SU-DHL-6 (cell line): ENCODE measurements at regions not wholly inside any gene's neighbourhood (a gene's known extent, or its start where the extent isn't known, plus 50 kb on each side); places are given as distances from the start of the nearest gene placed in this dataset.

ENCODE experiments used
- H2AFZ ChIP-seq: fragments of 200-600 bp; sonication (generic); 2 replicates; pipeline ENCODE4 v1.6.1; 2014; ENCODE audit warnings: low read depth, mild to moderate bottlenecking, moderate library complexity, mixed read lengths, antibody characterized with exemption, low read length; ENCODE audit not compliant: severe bottlenecking
- H3F3A ChIP-seq: fragments of 200-600 bp; shearing (Covaris generic); 2 replicates; pipeline ENCODE4 v1.6.0; 2016; ENCODE audit warnings: antibody characterized with exemption, mild to moderate bottlenecking; ENCODE audit not compliant: insufficient read depth
- H3K27ac ChIP-seq: fragments of 200-600 bp; sonication (generic); 2 replicates; pipeline ENCODE4 v1.5.1; 2016; ENCODE audit warnings: low read depth, mild to moderate bottlenecking, low read length, moderate library complexity, mixed read lengths
- H3K27me3 ChIP-seq: fragments of 200-600 bp; sonication (generic), shearing (Covaris generic); 2 replicates; pipeline ENCODE4 v1.6.0; 2014; ENCODE audit warnings: mild to moderate bottlenecking, low read length
- H3K36me3 ChIP-seq: fragments of 200-600 bp; sonication (generic); 2 replicates; pipeline ENCODE4 v1.6.1; 2014; ENCODE audit warnings: mild to moderate bottlenecking, low read length, mixed read lengths
- H3K4me2 ChIP-seq: fragments of 300-600, 200-600 bp; shearing (Covaris generic), sonication (generic); 2 replicates; pipeline ENCODE4 v1.6.0; 2014; ENCODE audit warnings: low read length, low read depth, mild to moderate bottlenecking; ENCODE audit not compliant: poor library complexity, severe bottlenecking
- H3K4me3 ChIP-seq: fragments of 200-600 bp; sonication (generic); 2 replicates; pipeline ENCODE4 v1.5.1; 2014; ENCODE audit warnings: antibody characterized with exemption, low read length, mild to moderate bottlenecking, mixed read lengths; ENCODE audit not compliant: insufficient read depth, poor library complexity, severe bottlenecking
- H3K79me2 ChIP-seq: fragments of 200-600 bp; sonication (generic); 2 replicates; pipeline ENCODE4 v1.6.1; 2014; ENCODE audit warnings: mild to moderate bottlenecking, low read length, moderate library complexity; ENCODE audit not compliant: insufficient read depth
- H3K9ac ChIP-seq: fragments of 200-600 bp; sonication (generic); 2 replicates; pipeline ENCODE4 v1.7.0; 2014; ENCODE audit warnings: mild to moderate bottlenecking, low read length
- H3K9me2 ChIP-seq: fragments of 200-600 bp; sonication (generic); replicated peaks from 2 replicates; pipeline ENCODE4 v1.6.1; 2014; ENCODE audit warnings: low read length; ENCODE audit not compliant: insufficient read depth
- H3K9me3 ChIP-seq: fragments of 200-600 bp; sonication (generic); 2 replicates; pipeline ENCODE4 v1.6.1; 2014; ENCODE audit warnings: low read length, mixed read lengths; ENCODE audit not compliant: insufficient read depth
- H4K20me1 ChIP-seq: fragments of 200-600 bp; sonication (generic); 2 replicates; pipeline ENCODE4 v1.6.1; 2014; ENCODE audit warnings: low read depth, mild to moderate bottlenecking, antibody characterized with exemption, low read length, moderate library complexity, mixed read lengths
- CTCF ChIP-seq: fragments of 200-600 bp; sonication (generic); IDR thresholded peaks from one replicate; pipeline ENCODE4 v1.5.1; 2017; ENCODE audit warnings: antibody characterized with exemption, mild to moderate bottlenecking, low read length, moderate library complexity; ENCODE audit not compliant: insufficient read depth, poor library complexity, severe bottlenecking
- EZH2phosphoT487 ChIP-seq: fragments of 200-600 bp; sonication (generic), shearing (Covaris generic); conservative IDR thresholded peaks from 2 replicates; pipeline ENCODE4 v1.6.1; 2018; ENCODE audit warnings: mild to moderate bottlenecking, antibody characterized with exemption, low read length, moderate library complexity, mixed read lengths

DNA sequence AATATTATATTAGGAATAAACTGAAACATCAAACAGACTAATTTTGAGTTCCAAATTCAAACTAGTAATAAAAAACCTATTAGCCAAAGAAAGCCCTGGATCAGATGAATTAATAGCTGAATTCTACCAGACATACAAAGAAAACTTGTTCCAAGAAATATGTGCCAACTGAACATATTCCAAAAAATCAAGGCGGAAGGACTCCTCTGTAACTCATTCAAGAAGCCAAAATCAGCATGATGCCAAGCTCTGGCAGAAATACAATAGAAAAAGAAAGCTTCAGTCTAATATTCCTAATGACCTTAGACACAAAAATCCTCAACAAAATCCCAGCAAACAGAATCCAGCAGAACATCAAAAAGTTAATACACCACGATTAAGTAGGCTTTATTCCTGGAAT lies 619.1 kb upstream of the COX7C start:
- H3K9me3 ChIP-seq, result no peaks in the 10 kb centered on the region
- H3K36me3 ChIP-seq, result no peaks in the 10 kb centered on the region
- no peak overlapping the region for H3K27ac ChIP-seq
- no peak overlapping the region for H3K4me2 ChIP-seq
- H3K79me2 ChIP-seq, result no peaks in the 10 kb centered on the region
- no peaks in the 10 kb centered on the region for H4K20me1 ChIP-seq
- H3K9ac ChIP-seq, result no peak overlapping the region
- H3K27me3 ChIP-seq, result no peaks in the 10 kb centered on the region
- no peak overlapping the region for H3K4me3 ChIP-seq
- no peak overlapping the region for H2AFZ ChIP-seq
- no peaks in the 10 kb centered on the region for H3F3A ChIP-seq
- no peaks in the 10 kb centered on the region for H3K9me2 ChIP-seq
- no peak for TF ChIP-seq EZH2phosphoT487
- TF ChIP-seq CTCF, result no peak

- H4K20me1 ChIP-seq, result no peaks in the 10 kb centered on the region
- TF ChIP-seq EZH2phosphoT487 (no peak), CTCF (no peak)
- H3K27ac ChIP-seq, result no peak overlapping the region
- H3K27me3 ChIP-seq, result no peaks in the 10 kb centered on the region
- no peaks in the 10 kb centered on the region for H3K36me3 ChIP-seq
- no peaks in the 10 kb centered on the region for H3K79me2 ChIP-seq
- no peak overlapping the region for H2AFZ ChIP-seq
- H3K9me3 ChIP-seq, result no peaks in the 10 kb centered on the region
- no peak overlapping the region for H3K4me2 ChIP-seq
- H3K9me2 ChIP-seq, result no peaks in the 10 kb centered on the region
- H3F3A ChIP-seq, result no peaks in the 10 kb centered on the region
- no peak overlapping the region for H3K9ac ChIP-seq
- no peak overlapping the region for H3K4me3 ChIP-seq
Observed at GRCh38 chr5:86008293-86008692, 609.4 kb upstream of the COX7C start.

GRCh38 chr5:86008704-86009103 lies 609.0 kb upstream of the COX7C start:
- H3K4me2 ChIP-seq, result no peak overlapping the region

More at GRCh38 chr5:86008704-86009103, 609.0 kb upstream of the COX7C start:
- H3K27ac ChIP-seq, result no peak overlapping the region
- no peaks in the 10 kb centered on the region for H3K9me3 ChIP-seq
- no peak for TF ChIP-seq EZH2phosphoT487
- TF ChIP-seq CTCF, result no peak
- no peaks in the 10 kb centered on the region for H3K27me3 ChIP-seq
- H3K9me2 ChIP-seq, result no peaks in the 10 kb centered on the region
- no peaks in the 10 kb centered on the region for H4K20me1 ChIP-seq
- no peaks in the 10 kb centered on the region for H3K36me3 ChIP-seq
- no peak overlapping the region for H2AFZ ChIP-seq
- H3K4me3 ChIP-seq, result no peak overlapping the region
- no peaks in the 10 kb centered on the region for H3F3A ChIP-seq
- no peak overlapping the region for H3K9ac ChIP-seq
- H3K79me2 ChIP-seq, result no peaks in the 10 kb centered on the region
